Duodenal mucosa (tissue), 2 donors: ENCODE measurements at regions not wholly inside any gene's neighbourhood (a gene's known extent, or its start where the extent isn't known, plus 50 kb on each side); places are given as distances from the start of the nearest gene placed in this dataset.

ENCODE experiments used
- H3K27ac ChIP-seq: one replicate; pipeline ENCODE4 v1.7.0; 2013; ENCODE audit warnings: low read depth, low read length
- H3K27me3 ChIP-seq, 2 donors: one replicate each; pipeline ENCODE4 v1.7.0; 2013; ENCODE audit warnings: low read length in 2 of 2, control low read depth in 1 of 2; ENCODE audit not compliant: insufficient read depth in 2 of 2, control insufficient read depth in 1 of 2
- H3K36me3 ChIP-seq, 2 donors: one replicate each; pipeline ENCODE4 v1.7.0; 2013; ENCODE audit warnings: low read length in 2 of 2, control low read depth in 1 of 2; ENCODE audit not compliant: insufficient read depth in 2 of 2, control insufficient read depth in 1 of 2
- H3K4me1 ChIP-seq, 2 donors: one replicate each; pipeline ENCODE4 v1.7.0; 2013; ENCODE audit warnings: low read length in 2 of 2, control low read depth in 1 of 2; ENCODE audit not compliant: insufficient read depth in 2 of 2, control insufficient read depth in 1 of 2
- H3K4me3 ChIP-seq, 2 donors: one replicate each; pipeline ENCODE4 v1.7.0; 2013; ENCODE audit warnings: low read length in 2 of 2, low read depth in 1 of 2
- H3K9ac ChIP-seq, 2 donors: one replicate each; pipeline ENCODE4 v1.7.0; 2013; ENCODE audit warnings: low read length in 2 of 2, low read depth in 1 of 2
- H3K9me3 ChIP-seq, 2 donors: one replicate each; pipeline ENCODE4 v1.7.0; 2013; ENCODE audit warnings: low read length in 2 of 2, control low read depth in 1 of 2; ENCODE audit not compliant: control insufficient read depth in 1 of 2

DNA sequence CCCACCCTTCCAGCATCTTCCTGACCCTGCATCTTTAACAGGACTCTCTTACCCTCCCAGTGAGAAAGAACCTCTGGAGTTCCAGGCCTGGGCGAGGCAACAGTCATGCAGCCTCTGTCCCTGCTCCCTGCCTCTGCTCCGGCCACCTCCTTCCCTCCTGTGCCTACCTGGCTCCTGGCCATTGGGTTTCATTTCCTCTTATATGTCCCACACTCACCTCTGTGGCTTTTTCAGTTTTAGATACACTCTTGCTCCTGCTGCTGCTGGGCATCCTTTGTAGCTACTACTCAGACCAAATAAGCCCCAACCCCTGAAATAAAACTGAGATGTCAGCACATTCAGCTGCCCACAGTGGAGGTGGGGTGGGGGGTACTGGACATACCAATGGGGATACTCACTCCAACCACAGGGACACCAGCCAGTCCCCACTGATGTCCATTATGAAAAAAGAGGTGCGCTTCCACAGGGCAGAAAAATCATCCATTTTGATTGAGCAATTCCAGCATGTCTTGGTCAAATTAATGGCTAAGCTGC is 99.1 kb upstream of the NRXN3 start:
- H3K9me3 ChIP-seq: no peaks in the 10 kb centered on the region
- H3K4me1 ChIP-seq: no peaks in the 10 kb centered on the region
- H3K27ac ChIP-seq: no peak overlapping the region
- no peaks in the 10 kb centered on the region for H3K27me3 ChIP-seq
- H3K36me3 ChIP-seq: no peaks in the 10 kb centered on the region
- H3K9ac ChIP-seq: no peak overlapping the region
- H3K4me3 ChIP-seq: no peak overlapping the region

DNA sequence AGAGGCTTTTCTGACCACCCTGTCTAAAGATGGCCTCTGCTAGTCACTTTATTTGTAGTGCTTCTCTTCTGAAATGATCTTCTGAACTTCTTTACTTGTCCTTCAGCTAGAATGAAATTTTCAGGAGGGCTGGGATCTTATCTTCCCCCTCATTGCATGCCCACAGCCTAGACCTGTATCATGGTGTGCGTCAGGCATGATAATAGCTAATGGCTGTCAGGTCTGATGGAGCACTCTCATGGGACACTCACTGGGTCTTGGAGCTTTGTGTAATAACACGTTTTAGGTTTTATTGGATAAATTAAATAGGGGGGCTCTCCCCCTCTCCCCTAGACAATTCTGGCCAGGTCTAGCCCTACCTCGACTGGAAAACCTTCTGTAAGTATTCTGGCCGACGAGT is 97.1 kb upstream of the NRXN3 start:
- Histone ChIP-seq H3K9ac (no peak overlapping the region), H3K9me3 (no peaks in the 10 kb centered on the region), H3K27ac (no peak overlapping the region), H3K4me1 (no peaks in the 10 kb centered on the region), H3K27me3 (no peaks in the 10 kb centered on the region), H3K36me3 (no peaks in the 10 kb centered on the region), H3K4me3 (no peak overlapping the region)

DNA sequence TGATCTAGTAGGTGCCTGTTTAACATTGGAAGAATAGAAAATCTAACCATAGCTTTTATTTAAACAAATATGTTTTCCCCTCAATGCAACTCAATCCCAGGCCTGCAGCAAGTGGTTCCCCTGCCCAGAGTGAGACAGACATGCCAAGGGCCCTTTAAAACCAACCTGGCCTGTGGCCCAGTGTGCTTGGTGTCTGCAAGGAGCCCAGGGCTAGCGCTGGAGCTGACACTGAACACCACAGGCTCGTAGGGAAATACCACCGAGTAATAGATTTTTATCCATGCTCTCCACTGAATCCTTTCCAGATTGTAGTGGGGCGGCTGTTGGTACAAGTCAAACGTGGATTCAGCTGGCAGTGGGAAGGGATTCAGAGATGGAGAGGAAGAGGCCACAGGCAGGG is 95.6 kb upstream of the NRXN3 start:
- Histone ChIP-seq H3K27me3 (no peaks in the 10 kb centered on the region), H3K4me1 (no peaks in the 10 kb centered on the region), H3K9ac (no peak overlapping the region), H3K27ac (no peak overlapping the region), H3K4me3 (no peak overlapping the region), H3K9me3 (no peaks in the 10 kb centered on the region), H3K36me3 (no peaks in the 10 kb centered on the region)

DNA sequence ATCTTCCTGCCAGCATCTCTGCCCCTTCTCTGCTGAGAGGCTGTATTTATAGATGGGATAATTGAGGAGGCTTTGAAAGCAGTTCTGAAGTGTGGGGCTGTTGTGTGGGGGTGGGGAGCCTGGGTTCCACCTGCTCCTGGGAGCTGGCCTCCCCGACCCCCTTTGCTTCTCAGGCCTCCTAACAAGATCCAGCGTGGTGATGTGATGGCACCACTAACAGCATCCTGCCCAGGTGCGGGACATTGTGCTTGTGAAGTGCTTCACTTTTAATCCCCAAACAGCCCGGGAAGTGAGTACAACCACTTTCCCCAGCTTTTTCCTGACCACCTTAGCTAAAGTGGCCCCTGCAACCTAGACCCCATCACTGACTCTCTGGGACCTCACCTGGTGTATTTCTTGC is 95.1 kb upstream of the NRXN3 start:
- no peak overlapping the region for H3K27ac ChIP-seq
- no peak overlapping the region for H3K4me3 ChIP-seq
- H3K9me3 ChIP-seq: no peaks in the 10 kb centered on the region
- H3K4me1 ChIP-seq: no peaks in the 10 kb centered on the region
- H3K36me3 ChIP-seq: no peaks in the 10 kb centered on the region
- H3K27me3 ChIP-seq: no peaks in the 10 kb centered on the region
- no peak overlapping the region for H3K9ac ChIP-seq

DNA sequence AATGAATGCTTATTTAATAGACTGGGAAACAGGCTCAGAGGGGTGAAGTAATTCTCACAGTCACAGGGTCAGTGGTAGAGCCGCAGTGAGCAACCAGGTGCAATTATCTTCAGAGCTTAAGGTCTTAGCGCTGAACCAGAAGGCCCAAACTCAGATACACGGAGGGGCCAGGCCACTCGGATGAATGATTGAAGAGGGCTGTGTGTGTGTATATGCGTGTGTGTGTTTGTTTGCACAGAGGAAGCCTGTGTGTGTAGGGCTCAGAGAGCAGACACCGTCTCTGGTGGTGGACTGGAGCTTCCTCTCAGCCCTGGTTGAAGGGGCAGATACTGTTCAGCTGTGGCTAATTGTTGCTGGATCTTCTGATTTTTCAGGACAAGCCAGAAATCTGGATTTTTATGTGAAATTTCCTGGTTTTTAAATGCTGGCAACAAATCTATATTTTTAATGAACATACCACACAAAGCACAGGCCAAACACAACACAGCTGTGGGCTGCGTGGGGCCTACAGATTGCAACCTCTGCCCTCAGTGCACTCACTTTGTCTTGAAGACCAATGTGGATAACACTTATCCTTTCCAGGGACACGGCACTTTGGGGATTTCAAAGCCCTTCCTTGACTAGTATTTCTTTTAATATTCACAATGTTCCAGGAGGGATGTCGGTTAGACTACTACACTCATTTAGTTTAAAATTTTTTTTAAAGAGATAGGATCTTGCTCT is 94.5 kb upstream of the NRXN3 start:
- Histone ChIP-seq H3K36me3 (no peaks in the 10 kb centered on the region), H3K27me3 (no peaks in the 10 kb centered on the region), H3K9me3 (no peaks in the 10 kb centered on the region), H3K9ac (no peak overlapping the region), H3K27ac (no peak overlapping the region), H3K4me3 (no peak overlapping the region), H3K4me1 (no peaks in the 10 kb centered on the region)

DNA sequence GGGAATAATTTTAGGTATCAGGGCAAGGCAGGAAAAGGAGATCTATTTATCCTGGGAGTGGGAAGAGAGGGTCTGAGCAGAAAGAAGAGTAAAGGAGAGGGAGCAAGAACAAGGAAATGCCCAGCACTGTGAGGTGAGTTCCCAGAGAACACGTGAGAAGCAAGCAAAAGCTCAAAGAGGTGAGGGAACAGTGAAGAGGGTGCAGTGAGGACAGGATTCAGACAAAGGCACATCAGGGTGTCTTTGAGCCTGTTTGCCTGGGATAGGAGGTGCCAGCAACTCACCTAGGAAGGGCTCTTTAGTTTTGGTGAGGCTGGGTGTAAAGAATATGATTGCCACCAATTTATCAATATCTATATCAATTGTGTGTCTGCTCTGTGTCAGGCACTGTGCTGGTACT is 88.9 kb upstream of the NRXN3 start:
- no peaks in the 10 kb centered on the region for H3K4me1 ChIP-seq
- H3K27me3 ChIP-seq: peaks cover 0 to 3% of the 10 kb centered on the region in 2 donors
- no peaks in the 10 kb centered on the region for H3K36me3 ChIP-seq
- H3K9ac ChIP-seq: no peak overlapping the region
- no peak overlapping the region for H3K27ac ChIP-seq
- H3K4me3 ChIP-seq: no peak overlapping the region
- no peaks in the 10 kb centered on the region for H3K9me3 ChIP-seq

DNA sequence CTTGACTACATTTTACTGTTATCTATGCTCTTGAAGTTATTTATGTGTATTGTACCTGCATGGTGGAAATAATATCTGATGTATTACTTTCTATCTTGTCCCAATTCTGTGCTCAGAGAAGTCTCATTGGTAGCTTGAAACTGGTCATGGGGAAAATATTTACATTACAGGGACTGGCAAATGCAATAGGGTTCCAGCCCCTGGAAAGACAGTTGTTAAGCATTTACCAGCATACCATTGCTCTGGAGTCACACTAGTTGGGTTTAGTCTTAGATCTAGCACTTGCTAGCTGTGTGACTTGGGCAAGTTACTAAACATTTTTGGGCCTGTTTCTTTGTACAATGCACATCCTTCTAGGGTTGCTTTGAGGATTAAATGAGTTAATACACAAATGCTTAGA is 86.3 kb upstream of the NRXN3 start:
- Histone ChIP-seq H3K4me3 (no peak overlapping the region), H3K9me3 (no peaks in the 10 kb centered on the region), H3K4me1 (no peaks in the 10 kb centered on the region), H3K36me3 (no peaks in the 10 kb centered on the region), H3K9ac (no peak overlapping the region), H3K27me3 (peaks cover 0 to 3% of the 10 kb centered on the region in 2 donors), H3K27ac (no peak overlapping the region)

DNA sequence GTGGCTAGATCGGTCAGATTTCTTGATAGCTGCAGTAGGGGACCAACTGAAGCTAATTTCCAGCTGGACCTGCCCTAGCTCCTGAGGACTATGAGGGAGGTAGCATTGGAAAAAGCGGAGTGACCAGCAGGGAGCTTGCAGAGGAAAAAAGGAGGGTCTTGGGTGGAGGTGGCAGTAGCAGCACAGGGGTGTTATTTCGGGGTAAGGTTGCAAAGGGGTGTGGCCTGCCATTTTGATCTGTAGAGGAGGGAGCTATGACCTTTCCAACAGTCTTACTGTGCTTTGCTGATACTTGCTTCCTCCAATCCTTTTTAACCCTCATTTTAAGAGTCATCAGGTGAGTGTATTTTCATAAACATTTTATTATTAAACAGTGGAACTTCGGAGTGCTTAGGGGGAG is 83.8 kb upstream of the NRXN3 start:
- H3K4me3 ChIP-seq: no peak overlapping the region
- H3K27ac ChIP-seq: no peak overlapping the region
- no peaks in the 10 kb centered on the region for H3K36me3 ChIP-seq
- H3K27me3 ChIP-seq: peaks cover 0 to 3% of the 10 kb centered on the region in 2 donors
- no peak overlapping the region for H3K9ac ChIP-seq
- no peaks in the 10 kb centered on the region for H3K9me3 ChIP-seq
- H3K4me1 ChIP-seq: no peaks in the 10 kb centered on the region

DNA sequence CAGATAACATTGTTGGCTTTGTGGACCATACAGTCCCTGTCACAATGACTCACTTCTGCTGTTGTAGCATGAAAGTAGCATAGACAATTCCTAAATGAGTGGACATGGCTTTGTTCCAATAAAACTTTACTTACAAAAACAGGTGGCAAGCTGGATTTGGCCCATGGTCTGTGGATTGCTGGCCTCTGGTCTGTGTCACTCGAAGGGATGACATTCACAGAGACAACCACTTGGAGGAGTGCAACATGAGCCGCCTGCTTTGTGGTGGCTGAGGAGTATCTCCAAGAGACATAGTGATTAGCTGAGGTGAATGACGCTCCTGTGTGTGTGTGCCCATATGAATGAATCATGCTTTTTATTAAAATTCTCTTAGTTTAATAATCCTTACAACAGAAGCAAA is 81.3 kb upstream of the NRXN3 start:
- Histone ChIP-seq H3K27ac (no peak overlapping the region), H3K9me3 (no peaks in the 10 kb centered on the region), H3K36me3 (no peaks in the 10 kb centered on the region), H3K9ac (no peak overlapping the region), H3K4me1 (no peaks in the 10 kb centered on the region), H3K4me3 (no peak overlapping the region), H3K27me3 (no peaks in the 10 kb centered on the region)

DNA sequence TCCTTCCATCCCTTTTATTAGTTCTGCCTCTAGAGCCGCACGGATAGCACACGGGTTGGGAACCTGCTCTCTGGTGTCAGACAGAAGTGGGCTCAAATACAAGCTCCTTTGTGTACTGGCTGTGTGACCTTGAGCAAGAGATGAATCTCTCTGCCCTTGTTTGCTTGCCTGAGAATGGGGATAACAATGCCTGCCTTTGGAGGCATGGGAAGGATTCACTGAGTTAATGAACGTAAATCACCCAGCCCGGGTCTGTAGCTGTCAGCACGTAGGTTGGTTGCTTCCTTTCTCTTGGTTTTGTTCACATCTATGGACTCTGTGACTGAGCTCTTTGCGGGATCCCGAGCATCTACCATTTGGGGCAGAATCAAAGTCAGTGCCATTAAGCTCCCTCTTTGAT is 79.3 kb upstream of the NRXN3 start:
- no peak overlapping the region for H3K4me3 ChIP-seq
- H3K9me3 ChIP-seq: no peaks in the 10 kb centered on the region
- no peaks in the 10 kb centered on the region for H3K27me3 ChIP-seq
- H3K36me3 ChIP-seq: no peaks in the 10 kb centered on the region
- H3K9ac ChIP-seq: no peak overlapping the region
- no peak overlapping the region for H3K27ac ChIP-seq
- no peaks in the 10 kb centered on the region for H3K4me1 ChIP-seq
